Stimulated activated CD4-positive, alpha-beta T cell treated with anti-CD3 and anti-CD28 coated beads, Interleukin-12 subunit alpha, Interleukin-12 subunit beta, amount 100 ng/mL, for 48 hours (primary cell): ENCODE measurements at regions not wholly inside any gene's neighbourhood (a gene's known extent, or its start where the extent isn't known, plus 50 kb on each side); places are given as distances from the start of the nearest gene placed in this dataset.
"Not testable (repeated sequence)": the region's sequence is repeated elsewhere in the genome, so short reads cannot be mapped to it uniquely, and the experiment has no call there.

ENCODE experiments used
- DNase-seq, 3 donors: peaks; one replicate each; pipeline ENCODE4 v3.0.0-alpha.2; 2020; ENCODE audit warnings: low read depth in 2 of 3, low spot score in 1 of 3

GRCh38 chr7:51397608-51398007 is 81.0 kb upstream of the COBL start:
- not testable (repeated sequence) for DNase-seq

DNA sequence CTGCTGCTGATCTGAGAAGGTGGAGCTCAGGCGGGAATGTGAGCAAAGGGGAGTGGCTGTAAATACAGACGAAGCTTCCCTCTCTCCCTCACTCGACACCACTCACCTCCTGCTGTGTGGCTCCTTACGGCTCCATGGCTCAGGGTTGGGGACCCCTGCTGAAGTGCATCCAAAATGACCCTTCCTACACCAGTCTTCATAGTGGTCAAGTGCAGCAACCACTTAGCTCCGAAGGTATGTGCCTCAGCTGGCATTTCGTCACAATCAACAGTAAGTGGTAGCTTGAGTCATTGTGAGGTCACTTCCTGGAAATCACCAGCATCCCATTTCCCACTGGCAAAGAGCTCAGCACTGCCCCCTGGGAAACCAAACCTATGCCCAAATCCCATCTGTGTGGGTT is 76.4 kb upstream of the COBL start:
- not testable (repeated sequence) for DNase-seq

- DNase-seq, result not testable (repeated sequence)
Measured at GRCh38 chr7:51389952-51390351, 73.3 kb upstream of the COBL start.

- not testable (repeated sequence) for DNase-seq
Measured at GRCh38 chr7:51389216-51389812, 72.7 kb upstream of the COBL start.

GRCh38 chr7:51388241-51388640 is 71.6 kb upstream of the COBL start:
- not testable (repeated sequence) for DNase-seq

DNA sequence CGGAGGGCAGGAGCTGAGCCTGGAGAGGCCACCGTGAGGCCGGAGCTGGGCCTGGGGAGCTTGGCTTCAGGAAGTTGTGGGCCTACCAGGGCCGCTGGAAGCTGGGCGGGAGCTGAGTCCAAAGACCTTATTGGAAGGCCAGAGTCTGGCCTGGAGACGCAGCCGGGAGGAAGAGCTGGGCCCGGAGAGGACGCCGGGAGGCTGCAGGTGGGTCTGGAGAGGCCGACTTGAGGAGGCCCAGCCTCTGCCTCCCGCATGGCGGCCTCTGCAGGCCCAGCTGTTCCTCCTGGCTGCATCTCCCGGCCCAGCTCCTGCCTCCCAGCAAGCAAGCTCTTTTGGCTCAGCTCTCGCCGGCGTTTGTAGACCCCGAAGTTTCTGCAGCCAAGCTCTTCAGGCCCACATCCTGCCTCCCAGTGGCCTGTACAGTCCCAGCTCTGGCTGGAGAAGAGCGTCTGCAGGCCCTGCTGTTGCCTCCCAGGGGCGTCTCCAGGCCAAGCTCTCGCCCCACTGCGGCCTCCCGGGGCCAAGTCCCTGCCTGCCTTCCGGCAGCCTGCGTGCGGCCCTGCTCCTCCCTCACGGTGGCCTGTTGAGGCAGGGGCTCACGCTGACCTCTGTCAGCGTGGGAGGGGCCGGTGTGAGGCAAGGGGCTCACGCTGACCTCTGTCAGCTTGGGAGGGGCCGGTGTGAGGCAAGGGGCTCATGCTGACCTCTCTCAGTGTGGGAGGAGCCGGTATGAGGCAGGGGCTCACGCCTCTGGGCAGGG is 70.4 kb upstream of the COBL start:
- DNase-seq, result not testable (repeated sequence)

GRCh38 chr7:51386184-51386583 is 69.6 kb upstream of the COBL start:
- not testable (repeated sequence) for DNase-seq

DNA sequence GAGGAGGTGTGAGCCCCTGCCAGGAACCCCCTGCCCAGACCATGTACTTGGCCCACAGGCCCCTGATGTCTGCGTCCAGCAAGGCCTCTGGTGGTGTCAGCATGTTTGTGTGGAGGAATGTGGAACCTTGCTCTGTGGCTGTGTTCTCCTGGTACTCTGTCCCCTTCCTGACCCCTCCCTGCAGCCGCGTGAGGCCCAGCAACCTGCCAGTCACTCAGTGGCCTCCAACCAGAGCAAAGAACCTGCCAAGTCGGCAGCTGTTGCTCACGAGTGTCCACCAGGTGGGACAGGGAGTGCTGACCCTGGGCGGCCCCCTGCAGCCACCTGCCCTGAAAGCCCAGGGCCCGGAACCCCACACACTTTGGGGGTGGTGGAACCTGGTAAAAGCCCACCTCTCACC is 65.6 kb upstream of the COBL start:
- not testable (repeated sequence) for DNase-seq

DNA sequence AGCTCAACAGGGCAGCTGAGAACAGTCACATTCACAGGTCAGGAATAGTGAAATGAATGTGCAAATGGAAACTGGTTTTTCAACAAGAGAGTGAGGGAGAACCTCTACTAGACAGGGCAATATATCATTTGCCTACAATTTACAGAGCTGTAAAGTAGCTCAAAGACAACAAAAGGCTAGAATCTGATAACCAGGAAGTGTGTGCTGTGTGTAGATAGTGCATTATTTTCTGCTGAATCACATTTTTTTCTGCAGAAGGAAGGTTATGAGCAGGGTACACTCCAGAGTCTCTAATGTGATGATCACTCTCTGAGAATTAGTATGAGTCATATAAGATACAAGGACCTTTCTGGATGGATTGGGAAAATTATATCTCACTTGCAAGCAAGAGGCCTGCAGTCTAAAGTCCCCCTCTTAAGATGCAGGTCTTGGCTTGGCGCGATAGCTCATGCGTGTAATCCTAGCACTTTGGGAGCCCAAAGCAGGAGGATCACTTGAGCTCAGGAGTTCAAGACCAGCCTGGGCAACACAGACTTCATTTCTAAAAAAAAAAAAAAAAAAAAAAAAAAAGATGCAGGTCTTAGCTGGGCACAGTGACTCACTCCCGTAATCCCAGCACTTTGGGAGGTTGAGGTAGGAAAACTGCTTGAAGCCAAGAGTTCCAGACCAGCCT is 59.9 kb upstream of the COBL start:
- no peak for DNase-seq

DNA sequence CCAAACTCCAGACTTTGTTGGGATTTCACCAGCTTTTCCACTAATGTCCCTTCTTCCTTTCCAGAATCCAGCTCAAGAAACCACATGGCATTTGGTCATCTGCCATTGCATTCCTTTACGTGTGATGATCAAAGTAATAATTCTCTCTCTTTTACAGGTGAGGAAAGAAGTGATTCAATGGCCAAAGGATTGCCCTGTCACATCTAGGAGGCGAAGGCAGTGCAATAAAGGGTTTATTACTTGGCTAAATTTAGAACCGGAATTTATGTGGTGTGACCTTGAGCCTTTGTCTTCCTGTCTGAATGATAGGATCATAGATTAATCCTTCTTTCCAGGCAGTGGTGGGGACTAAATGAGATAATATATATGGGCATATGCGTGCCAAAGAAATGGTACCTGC is 58.3 kb upstream of the COBL start:
- no peak for DNase-seq

DNA sequence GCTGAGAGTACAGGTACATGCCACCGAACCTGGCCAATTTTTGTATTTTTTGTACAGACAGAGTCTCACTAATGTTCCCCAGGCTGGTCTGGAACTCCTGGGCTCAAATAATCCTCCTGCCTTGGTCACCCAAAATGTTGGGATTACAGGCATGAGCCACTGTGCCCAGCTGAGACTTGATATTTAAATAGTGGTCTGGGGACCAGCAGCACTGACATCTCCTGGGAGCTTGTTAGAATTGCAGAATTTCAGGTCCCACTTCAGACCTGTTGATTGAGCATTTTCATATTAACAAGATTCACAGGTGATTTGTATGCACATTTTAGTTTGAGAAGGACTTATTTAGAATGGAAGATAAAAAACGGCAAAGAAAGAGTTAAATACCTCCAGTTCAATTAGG is 57.0 kb upstream of the COBL start:
- DNase-seq, result not testable (repeated sequence)

GRCh38 chr7:51369746-51370145 is 53.1 kb upstream of the COBL start:
- peak in 1 of 3 donors; percentile 3 for DNase-seq

- DNase-seq, result not testable (repeated sequence)
Measured at GRCh38 chr7:51369228-51369627, 52.6 kb upstream of the COBL start.

GRCh38 chr7:51368334-51368733 is 51.7 kb upstream of the COBL start:
- no peak for DNase-seq

GRCh38 chr7:51367614-51367968 is 51.0 kb upstream of the COBL start:
- no peak for DNase-seq

DNA sequence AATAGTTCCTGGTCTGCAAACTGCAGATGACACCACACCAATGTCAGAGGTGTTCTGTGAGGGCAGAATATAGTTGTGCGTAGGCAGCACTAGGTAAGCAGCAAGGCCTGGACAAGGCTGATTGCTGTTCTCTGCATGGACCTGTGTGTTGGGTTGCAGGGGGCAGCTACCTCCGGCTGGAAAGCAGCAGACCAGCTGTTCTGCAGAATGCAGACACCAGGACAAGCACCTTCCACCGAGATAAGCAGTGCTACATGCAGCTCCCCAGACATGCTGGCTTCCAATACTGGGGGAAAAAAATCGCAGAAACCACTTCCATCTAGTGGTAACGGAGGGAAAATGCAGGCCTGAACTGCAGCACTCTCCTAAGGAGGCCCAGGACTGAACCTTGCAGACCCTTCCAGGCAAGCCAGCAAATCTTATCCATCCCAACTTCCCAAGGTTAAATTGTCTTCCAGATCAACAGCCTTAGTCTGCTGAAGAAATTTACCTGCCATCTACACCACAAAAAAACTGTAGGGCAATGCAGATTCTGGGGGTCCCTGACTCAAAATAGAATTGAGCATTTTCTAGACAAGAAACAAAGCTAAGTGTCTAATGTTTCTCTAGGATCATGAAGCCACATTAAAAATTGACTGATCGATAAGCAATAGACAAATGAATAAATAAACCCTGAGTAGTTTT is 50.5 kb upstream of the COBL start:
- DNase-seq, result no peak
